SHP77 (cell line): ENCODE measurements at regions not wholly inside any gene's neighbourhood (a gene's known extent, or its start where the extent isn't known, plus 50 kb on each side); places are given as distances from the start of the nearest gene placed in this dataset.

ENCODE experiments used
- DNase-seq, 2 experiments: peaks; one replicate each; lab custom pipeline; 2025; lab: John Stamatoyannopoulos, UW

GRCh38 chr13:105787632-105788031, 747.8 kb downstream of the EFNB2 start:
- DNase-seq = no peak

GRCh38 chr13:105785436-105785835, 750.0 kb downstream of the EFNB2 start:
- DNase-seq = no peak

DNA sequence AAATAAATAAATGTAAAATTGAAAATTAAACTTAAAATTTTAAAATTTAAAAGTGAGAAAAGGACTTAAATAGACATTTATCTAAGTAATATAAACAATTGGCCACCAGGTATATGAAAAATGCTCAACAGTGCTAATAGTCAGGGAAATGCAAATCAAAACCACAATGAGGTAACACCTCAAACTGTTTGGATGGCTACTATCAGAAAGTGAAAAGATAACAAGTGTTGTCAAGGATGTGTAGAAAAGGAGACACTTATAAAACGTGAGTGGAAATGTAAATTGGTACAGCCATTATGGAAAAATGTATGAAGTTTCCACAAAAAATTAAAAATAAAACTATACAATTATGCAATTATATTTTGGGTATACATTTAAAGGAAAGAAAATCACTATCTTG, 752.2 kb downstream of the EFNB2 start:
- no peak for DNase-seq

- DNase-seq = no peak
These were observed 757.3 kb downstream of the EFNB2 start for GRCh38 chr13:105778196-105778595.

- no peak for DNase-seq
These were observed 760.6 kb downstream of the EFNB2 start for GRCh38 chr13:105774739-105775460.

DNA sequence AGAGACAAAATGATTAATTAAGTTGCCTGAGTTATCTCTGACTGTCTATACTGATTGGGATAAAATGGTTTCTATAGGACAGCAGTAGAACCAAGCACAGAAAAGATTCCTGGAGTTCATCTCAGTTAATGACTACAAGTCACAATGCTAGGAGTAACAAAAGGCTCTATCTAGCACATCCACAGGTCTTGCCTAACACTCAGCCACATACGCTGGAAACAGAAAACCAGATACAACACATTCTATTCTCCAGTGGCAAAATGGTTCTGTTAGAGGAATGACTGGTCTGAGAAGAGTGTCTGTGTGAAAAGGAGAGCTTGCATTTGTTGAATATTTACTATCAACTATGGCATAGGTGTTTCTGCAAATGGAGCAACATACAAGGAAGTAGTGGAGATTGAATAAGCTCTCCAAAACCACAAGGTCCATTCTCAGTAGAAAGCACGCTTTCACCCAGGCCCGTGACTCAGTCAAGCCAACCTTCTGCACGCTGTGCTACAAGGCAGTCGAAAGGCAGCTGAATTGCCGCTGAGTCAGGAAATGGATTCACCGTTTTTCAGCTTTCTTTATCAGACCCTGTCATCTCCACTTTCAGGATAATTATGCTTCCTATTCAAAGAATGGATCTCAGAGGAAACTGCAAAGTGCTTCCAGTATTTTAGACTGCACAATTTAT, 761.5 kb downstream of the EFNB2 start:
- DNase-seq = no peak

- DNase-seq = no peak
These were observed 762.2 kb downstream of the EFNB2 start for GRCh38 chr13:105773241-105773640.

DNA sequence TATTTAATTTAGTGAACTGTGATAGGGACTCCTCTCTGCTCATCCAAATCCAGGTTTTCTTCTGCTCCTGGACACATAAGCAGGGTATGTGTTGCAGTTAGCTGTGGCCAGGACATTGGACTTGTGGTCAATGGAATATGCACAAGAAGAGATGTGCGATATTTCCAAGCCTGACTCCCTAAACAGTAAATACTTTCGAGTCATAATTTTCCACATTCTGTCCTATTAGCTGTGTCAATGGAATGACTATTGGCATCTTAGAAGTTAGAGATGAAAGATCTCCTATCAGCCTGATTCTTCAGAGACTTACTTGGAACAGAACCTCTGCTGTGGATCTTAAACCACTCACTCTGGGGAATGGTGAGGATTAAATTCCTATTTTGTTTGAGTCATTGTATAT, 771.0 kb downstream of the EFNB2 start:
- DNase-seq = no peak

GRCh38 chr13:105763851-105764250, 771.6 kb downstream of the EFNB2 start:
- no peak for DNase-seq

- DNase-seq = no peak
These were observed 773.4 kb downstream of the EFNB2 start for GRCh38 chr13:105762096-105762495.

DNA sequence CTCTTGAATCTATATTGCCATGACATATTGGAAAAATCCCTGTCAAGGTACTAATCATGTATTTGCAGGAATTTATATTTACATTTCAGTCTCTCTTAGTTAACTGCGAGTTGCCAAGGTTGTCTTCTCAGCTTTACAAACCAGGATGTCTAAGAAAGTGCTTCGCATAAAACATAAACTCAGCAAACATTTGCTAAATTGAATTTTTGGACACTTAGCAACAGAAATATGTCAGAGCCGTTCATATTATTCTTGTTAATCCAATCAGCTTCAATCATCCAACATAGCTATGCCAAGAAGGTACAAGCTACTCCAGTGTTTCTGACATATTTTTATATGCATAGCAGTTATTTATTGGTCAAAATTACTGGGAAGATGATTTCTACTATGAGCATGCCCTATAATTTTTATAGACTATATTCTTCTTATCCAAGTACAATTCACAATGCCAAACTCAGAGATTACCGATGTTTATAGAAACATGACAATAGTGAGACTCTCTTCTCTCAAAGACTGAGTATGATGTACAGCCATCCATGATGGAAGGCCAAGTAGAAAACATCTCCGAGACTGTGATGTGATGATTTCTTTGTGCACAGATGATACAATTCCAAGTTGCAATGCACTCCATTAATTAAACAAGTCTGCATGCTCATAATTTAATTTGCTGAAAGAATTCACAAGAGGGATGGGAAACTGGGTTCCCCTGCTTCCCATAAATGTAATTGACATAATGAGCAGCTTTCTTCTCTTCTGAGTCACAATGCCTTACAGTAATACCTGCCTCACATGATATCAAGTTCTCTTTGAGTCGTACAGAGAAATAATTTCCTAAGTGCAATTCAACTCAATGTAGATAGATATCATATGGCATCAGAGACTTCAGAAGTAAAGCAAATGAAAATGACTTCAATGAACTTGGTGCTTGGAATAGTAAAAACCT, 776.3 kb downstream of the EFNB2 start:
- no peak for DNase-seq

DNA sequence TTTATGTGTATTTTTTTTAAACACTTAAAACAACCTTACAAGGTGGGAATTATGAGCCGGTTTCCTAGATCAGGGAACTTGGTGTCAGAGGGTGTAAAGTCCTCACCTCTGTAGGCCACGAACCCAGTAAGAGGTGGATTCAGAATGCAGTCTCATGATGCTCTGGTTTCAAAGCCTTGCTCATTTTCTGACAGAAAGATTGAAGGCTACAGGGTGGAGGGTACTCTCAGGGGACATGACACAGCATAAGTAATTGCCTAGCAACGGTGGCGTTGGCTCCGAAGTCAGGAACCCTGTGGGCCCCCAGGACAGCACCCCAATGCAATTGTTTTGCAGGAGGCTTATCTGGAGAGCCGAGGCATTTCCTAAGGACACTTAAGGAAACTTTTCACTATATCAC, 794.7 kb downstream of the EFNB2 start:
- no peak for DNase-seq

- no peak for DNase-seq
These were observed 797.8 kb downstream of the EFNB2 start for GRCh38 chr13:105737688-105738087.

DNA sequence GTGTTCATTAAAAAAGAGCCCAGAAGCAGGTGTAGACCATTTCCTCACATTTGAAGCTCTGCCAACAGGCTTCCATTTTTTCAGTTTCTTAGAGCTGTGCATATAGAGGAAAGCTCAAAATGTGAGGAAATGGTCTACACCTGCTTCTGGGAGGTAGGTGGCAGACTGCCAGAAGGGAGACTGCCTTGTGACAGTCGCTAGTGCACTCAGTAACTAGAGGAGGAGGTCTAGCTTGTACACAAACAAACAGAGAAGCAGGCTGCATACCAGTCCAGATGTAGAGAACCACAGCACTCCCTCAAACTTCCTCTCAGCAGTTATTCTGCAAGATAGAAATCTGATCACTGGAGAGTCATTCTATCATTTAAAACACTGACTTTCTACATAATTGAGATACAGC, 800.2 kb downstream of the EFNB2 start:
- peak; percentile 49 to 62 for DNase-seq

DNA sequence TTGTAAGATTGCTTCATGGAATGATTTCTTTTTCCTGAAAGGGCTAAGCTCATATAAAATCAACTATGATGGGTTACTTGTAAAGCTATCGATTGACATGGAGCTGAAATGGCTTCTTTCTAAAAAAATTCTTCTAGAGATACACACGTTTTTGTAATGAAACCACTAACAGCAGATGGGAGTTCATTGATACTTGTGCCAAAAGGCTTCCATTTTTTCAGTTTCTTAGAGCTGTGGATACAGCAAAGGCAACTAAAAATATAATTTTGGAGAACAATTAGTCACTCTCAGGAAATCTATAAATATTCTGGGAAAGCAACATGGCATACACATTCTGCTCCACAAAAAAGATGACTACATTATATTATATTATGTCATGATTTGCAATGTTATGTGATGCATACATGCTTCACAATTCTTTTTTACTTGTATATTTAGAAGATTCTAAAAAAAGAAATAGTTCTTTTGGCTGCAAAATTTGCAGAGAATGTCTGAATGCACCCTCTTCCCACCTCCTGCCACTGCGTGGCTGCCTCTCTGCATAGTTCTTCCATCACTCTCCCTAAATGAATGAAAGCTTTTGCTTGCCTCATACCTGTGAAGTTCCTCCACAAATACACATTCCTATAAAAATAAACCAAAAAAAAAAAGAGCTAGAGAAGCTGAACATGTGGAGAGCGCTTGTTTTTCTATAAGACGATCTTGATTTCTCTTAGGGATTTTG, 802.5 kb downstream of the EFNB2 start:
- DNase-seq = no peak

GRCh38 chr13:105725887-105726286, 809.6 kb downstream of the EFNB2 start:
- DNase-seq = no peak

DNA sequence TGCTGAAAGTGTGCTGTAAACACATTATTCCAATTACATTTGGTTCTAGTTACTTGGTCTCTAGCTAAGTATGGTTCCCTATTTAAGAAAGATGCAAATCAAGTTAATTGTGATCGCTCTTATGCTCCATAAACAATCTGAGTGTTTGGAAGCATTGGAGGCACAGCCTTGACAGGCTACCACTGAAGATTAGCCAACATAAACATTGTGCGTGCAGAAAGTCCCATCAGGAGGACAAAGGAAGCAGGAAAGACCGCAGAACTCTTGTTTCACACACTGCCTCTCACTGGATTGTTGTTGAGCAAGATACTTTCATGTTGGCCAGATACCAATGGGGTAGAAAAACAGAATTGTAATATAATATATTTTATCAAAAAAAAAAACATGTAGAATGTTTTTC, 814.4 kb downstream of the EFNB2 start:
- no peak for DNase-seq

GRCh38 chr13:105719859-105720258, 815.6 kb downstream of the EFNB2 start:
- no peak for DNase-seq

GRCh38 chr13:105709181-105709580, 826.3 kb downstream of the EFNB2 start:
- DNase-seq = no peak

GRCh38 chr13:105703843-105704242, 831.6 kb downstream of the EFNB2 start:
- DNase-seq = no peak

DNA sequence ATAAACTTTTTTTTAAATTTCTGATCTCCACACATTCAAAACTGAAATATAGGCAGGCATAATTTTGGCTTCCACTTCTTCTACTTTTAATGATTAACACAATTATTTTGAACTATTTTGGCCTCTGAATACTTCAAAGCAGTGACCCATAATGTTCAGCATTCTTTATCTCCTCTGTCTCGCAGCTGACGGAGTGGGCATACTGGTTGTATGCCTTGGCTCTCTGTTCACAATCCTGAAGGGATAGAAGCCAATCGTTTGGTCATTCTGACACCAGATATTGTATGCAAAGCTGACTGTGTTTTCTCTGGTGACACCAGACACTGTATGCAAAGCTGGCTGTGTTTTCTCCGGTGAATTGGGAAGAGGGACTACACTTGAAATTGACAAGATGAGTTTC, 833.0 kb downstream of the EFNB2 start:
- DNase-seq = peak in 1 of 2 experiments; percentile 11

- no peak for DNase-seq
These were observed 842.7 kb downstream of the EFNB2 start for GRCh38 chr13:105692769-105693168.
